HG03280 (cell line): ENCODE measurements at regions not wholly inside any gene's neighbourhood (a gene's known extent, or its start where the extent isn't known, plus 50 kb on each side); places are given as distances from the start of the nearest gene placed in this dataset.

ENCODE experiments used
- ATAC-seq: cut with Tn5 transposase; IDR thresholded peaks from one replicate; pipeline ENCODE4 v1.9.1; 2021; ENCODE audit warnings: mild to moderate bottlenecking, moderate library complexity; ENCODE audit not compliant: unreplicated experiment

- no peak for ATAC-seq
Observed at GRCh38 chr2:123036300-123036699, 988.8 kb upstream of the CNTNAP5 start.

- no peak for ATAC-seq
Observed at GRCh38 chr2:123040506-123040905, 984.6 kb upstream of the CNTNAP5 start.

GRCh38 chr2:123043458-123043857, 981.6 kb upstream of the CNTNAP5 start:
- ATAC-seq = no peak

- no peak for ATAC-seq
Observed at GRCh38 chr2:123045713-123046112, 979.4 kb upstream of the CNTNAP5 start.

- ATAC-seq = no peak
Observed at GRCh38 chr2:123047186-123047585, 977.9 kb upstream of the CNTNAP5 start.

- no peak for ATAC-seq
Observed at GRCh38 chr2:123051136-123051535, 974.0 kb upstream of the CNTNAP5 start.

GRCh38 chr2:123061534-123061933, 963.6 kb upstream of the CNTNAP5 start:
- ATAC-seq = no peak

- ATAC-seq = no peak
Observed at GRCh38 chr2:123073371-123073770, 951.7 kb upstream of the CNTNAP5 start.

- ATAC-seq = no peak
Observed at GRCh38 chr2:123073956-123074355, 951.1 kb upstream of the CNTNAP5 start.

GRCh38 chr2:123077101-123077500, 948.0 kb upstream of the CNTNAP5 start:
- no peak for ATAC-seq

GRCh38 chr2:123080331-123080730, 944.8 kb upstream of the CNTNAP5 start:
- ATAC-seq = no peak

- ATAC-seq = no peak
Observed at GRCh38 chr2:123085484-123085883, 939.6 kb upstream of the CNTNAP5 start.

- no peak for ATAC-seq
Observed at GRCh38 chr2:123086613-123087385, 938.3 kb upstream of the CNTNAP5 start.

- ATAC-seq = no peak
Observed at GRCh38 chr2:123091471-123091870, 933.6 kb upstream of the CNTNAP5 start.

GRCh38 chr2:123093199-123093598, 931.9 kb upstream of the CNTNAP5 start:
- ATAC-seq = no peak

- no peak for ATAC-seq
Observed at GRCh38 chr2:123095219-123095835, 929.8 kb upstream of the CNTNAP5 start.

- no peak for ATAC-seq
Observed at GRCh38 chr2:123098619-123099018, 926.5 kb upstream of the CNTNAP5 start.

- no peak for ATAC-seq
Observed at GRCh38 chr2:123101434-123101833, 923.7 kb upstream of the CNTNAP5 start.

GRCh38 chr2:123103902-123104301, 921.2 kb upstream of the CNTNAP5 start:
- ATAC-seq = no peak

GRCh38 chr2:123116595-123116994, 908.5 kb upstream of the CNTNAP5 start:
- ATAC-seq = no peak

GRCh38 chr2:123127236-123127635, 897.9 kb upstream of the CNTNAP5 start:
- no peak for ATAC-seq

- no peak for ATAC-seq
Observed at GRCh38 chr2:123128951-123129350, 896.1 kb upstream of the CNTNAP5 start.

- ATAC-seq = no peak
Observed at GRCh38 chr2:123136419-123136818, 888.7 kb upstream of the CNTNAP5 start.
